Hematopoietic multipotent progenitor cell treated with erythropoietin and hydrocortisone succinate and interleukin-3 and kit ligand, for 17 days (in vitro differentiated cells): ENCODE measurements at regions not wholly inside any gene's neighbourhood (a gene's known extent, or its start where the extent isn't known, plus 50 kb on each side); places are given as distances from the start of the nearest gene placed in this dataset.

Experiments
- DNase-seq: peaks from one replicate; pipeline ENCODE4 v3.0.0-alpha.2; 2015; ENCODE audit warnings: low spot score

GRCh38 chr12:24759155-24759554 lies 189.7 kb downstream of the BCAT1 start:
- no peak for DNase-seq

DNA sequence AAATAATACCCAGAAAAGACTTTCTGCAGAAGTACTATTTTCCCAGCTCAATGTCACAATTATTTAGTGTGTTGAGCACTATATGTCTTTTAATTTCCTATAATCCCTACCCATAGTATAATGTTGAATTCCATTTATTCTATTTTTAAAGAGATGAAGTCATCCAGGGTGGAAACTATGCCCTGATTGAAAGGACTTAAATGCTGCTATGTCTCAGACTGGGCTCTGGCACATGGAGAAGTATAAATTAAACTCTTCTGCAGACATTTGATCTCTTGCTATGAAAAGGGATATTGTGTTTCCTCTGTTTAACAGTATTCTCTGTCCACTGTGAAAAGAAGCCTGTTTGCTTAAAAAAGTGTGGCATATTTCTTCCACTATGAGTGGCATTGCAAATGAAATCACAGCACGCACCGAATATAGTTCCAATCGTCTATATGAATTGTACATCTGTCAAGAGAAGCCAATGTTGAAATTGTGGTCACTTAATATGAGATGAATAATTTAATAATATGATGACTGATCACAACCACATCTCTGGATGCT lies 192.3 kb downstream of the BCAT1 start:
- DNase-seq: no peak

GRCh38 chr12:24754690-24755638 lies 193.9 kb downstream of the BCAT1 start:
- DNase-seq: no peak

DNA sequence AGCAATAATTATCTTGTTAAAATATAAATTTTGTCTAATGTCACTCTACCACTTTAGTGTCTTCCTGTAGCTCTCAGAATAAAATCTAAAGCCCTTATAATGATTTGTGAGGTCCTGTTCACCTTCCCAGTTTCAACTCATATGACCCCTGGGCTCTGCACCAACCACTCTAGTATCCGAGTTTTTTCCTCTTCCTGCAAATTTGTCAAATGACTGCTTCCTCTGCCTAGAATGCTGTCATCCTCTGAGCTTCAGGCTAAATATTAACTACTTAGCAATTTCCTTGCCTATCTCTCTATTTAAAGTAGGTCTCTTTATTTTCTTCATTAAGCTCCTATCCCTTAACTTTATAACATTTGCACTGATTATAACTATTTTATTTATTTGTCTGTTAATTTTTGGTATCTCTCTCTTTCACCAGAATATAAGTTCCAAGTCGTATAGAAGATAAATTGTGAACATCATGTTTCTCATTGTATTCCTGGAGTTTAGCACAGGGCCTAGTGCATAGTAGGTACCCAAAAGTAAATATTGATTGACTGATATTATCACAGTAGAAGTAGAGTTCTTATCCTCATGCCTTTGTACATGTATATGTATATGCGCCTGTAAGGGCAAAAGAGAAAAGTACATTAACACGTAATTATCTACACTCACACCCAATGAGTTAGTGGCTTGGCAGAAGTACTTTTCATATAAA lies 196.0 kb downstream of the BCAT1 start:
- no peak for DNase-seq

- no peak for DNase-seq
Observed at GRCh38 chr12:24751181-24751580, 197.7 kb downstream of the BCAT1 start.

- DNase-seq: no peak
Observed at GRCh38 chr12:24750263-24750662, 198.6 kb downstream of the BCAT1 start.

GRCh38 chr12:24749171-24749570 lies 199.7 kb downstream of the BCAT1 start:
- DNase-seq: no peak

DNA sequence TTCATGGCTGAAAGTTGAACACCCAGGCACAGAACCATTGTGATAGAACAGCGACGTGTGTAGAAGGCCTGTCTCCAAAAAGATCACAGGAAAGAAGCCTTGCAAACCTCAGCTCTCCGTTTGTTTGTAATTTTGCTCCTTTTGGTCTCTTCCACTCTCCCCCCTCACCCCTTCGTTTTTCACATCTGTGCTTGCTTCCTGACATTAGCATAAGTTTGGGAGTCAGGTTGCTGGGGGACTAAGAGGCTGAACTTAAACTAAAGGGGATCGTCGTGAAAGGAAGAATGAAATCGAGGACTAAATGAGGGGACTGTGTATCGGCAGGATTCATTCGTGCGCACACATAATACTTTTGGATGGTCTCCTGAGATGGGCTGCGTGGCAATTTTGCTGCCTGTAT lies 200.6 kb downstream of the BCAT1 start:
- no peak for DNase-seq

- DNase-seq: no peak
Observed at GRCh38 chr12:24746864-24747263, 202.0 kb downstream of the BCAT1 start.

- DNase-seq: no peak
Observed at GRCh38 chr12:24746006-24746671, 202.8 kb downstream of the BCAT1 start.

- DNase-seq: peak; percentile 8
Observed at GRCh38 chr12:24743941-24744793, 204.7 kb downstream of the BCAT1 start.

- no peak for DNase-seq
Observed at GRCh38 chr12:24742378-24742777, 206.5 kb downstream of the BCAT1 start.

DNA sequence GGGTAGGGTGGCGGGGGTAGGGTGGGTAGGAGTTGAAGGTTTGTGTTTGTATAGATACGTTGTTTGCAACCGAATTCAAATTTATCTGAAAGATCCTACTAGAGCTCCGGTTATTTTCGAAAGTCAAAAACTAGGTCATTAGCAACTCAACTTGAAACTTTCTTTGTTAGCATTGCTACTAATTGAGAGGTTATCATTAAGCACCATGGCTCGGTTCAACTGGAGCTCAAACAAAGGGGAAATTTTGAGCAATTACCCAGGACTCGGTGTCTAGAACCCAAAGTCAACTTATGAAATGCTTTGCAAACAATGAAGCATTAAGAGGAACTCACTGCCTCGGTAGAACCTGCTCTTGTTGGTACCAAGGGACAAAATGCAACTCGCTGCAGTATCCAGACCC lies 207.7 kb downstream of the BCAT1 start:
- DNase-seq: no peak

GRCh38 chr12:24739106-24739779 lies 209.7 kb downstream of the BCAT1 start:
- no peak for DNase-seq

GRCh38 chr12:24738441-24738840 lies 210.5 kb downstream of the BCAT1 start:
- no peak for DNase-seq

GRCh38 chr12:24731596-24731995 lies 217.3 kb downstream of the BCAT1 start:
- DNase-seq: no peak

- no peak for DNase-seq
Observed at GRCh38 chr12:24730489-24730896, 218.4 kb downstream of the BCAT1 start.

GRCh38 chr12:24728826-24729225 lies 220.1 kb downstream of the BCAT1 start:
- no peak for DNase-seq

DNA sequence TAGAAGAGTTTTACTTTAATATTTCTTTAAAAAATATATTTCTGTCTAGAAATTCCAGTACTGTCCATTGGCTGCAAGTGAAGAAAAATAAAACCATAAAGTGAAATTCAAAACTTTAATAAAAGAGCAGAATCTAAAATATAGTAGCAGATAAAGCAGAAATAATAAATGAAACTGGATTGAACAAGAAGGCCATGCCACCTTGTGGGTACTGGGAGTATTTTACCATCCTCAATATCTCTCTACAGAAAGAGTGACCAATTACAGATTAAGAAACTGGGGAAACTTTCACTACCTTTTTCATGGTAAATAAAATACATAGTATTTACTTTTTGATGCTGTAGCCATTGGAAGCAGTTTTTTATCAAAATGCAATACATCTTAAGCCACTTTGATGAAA lies 220.5 kb downstream of the BCAT1 start:
- no peak for DNase-seq

- no peak for DNase-seq
Observed at GRCh38 chr12:24725616-24726015, 223.3 kb downstream of the BCAT1 start.

GRCh38 chr12:24724814-24725213 lies 224.1 kb downstream of the BCAT1 start:
- no peak for DNase-seq
